ENCODE measurements at regions not wholly inside any gene's neighbourhood (a gene's known extent, or its start where the extent isn't known, plus 50 kb on each side); places are given as distances from the start of the nearest gene placed in this dataset.

DNA sequence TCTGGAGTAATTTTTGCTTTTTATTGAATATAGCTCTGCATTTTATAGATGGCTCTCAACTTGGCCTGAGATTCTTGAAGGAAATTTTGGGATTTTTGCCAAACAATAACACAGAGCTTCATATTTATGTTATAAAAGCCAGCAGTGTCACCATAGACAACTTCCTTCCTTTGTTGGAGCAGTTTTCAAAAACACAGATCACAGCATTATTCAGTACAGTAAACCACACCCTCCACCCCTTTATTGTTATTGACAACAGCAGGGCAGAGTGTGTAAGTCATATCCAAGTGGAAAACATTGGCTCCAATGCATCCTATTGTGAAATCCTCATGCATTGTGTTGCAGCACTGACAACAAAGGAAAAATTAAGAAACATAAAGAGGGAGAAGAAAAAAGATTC lies 62.6 kb upstream of the PRSS23 start:
- no peaks in the 10 kb centered on the region for H4K20me1 ChIP-seq (replicated peaks in 1 of 2; ENCODE audit: control insufficient read depth in 1 of 2, insufficient read depth in 2 of 2, low read length in 2 of 2)
- no peak overlapping the region for H3K56ac ChIP-seq (replicated peaks; ENCODE audit: insufficient read length, low read depth, low read length)
- H2AFZ ChIP-seq (ENCODE audit: low read length): no peak overlapping the region
- no peak overlapping the region for H3K4me2 ChIP-seq (ENCODE audit: insufficient read depth in 1 of 2, low read depth in 2 of 2, low read length in 2 of 2)
- H3K27me3 ChIP-seq (replicated peaks in 1 of 4; ENCODE audit: control insufficient read depth in 3 of 4, extremely low read depth in 1 of 4, insufficient read depth in 3 of 4, low read length in 3 of 4): no peaks in the 10 kb centered on the region
- H3K27ac ChIP-seq (ENCODE audit: low read depth, low read length): no peak overlapping the region
- H3K36me3 ChIP-seq (ENCODE audit: control insufficient read depth in 2 of 4, insufficient read depth in 4 of 4, low read length in 3 of 4): no peaks in the 10 kb centered on the region
- TF ChIP-seq SUZ12 (IDR thresholded peaks at IDR 0.05; ENCODE audit: low read length) (no peak), PHF8 (conservative IDR thresholded peaks at IDR 0.05; ENCODE audit: low read depth, low read length) (no peak), FOSL1 (IDR thresholded peaks at IDR 0.05; ENCODE audit: insufficient read depth, low read depth, low read length) (no peak), CBX8 (IDR thresholded peaks at IDR 0.05; ENCODE audit: borderline replicate concordance, low read depth, low read length) (no peak), EP300 (IDR thresholded peaks at IDR 0.05; ENCODE audit: borderline replicate concordance in 1 of 2, low read depth in 2 of 2, low read length in 2 of 2) (no peak), BCL11A (IDR thresholded peaks at IDR 0.05; ENCODE audit: low read depth in 2 of 2, low read length in 2 of 2) (no peak)
- TF ChIP-seq, protein P1, sequence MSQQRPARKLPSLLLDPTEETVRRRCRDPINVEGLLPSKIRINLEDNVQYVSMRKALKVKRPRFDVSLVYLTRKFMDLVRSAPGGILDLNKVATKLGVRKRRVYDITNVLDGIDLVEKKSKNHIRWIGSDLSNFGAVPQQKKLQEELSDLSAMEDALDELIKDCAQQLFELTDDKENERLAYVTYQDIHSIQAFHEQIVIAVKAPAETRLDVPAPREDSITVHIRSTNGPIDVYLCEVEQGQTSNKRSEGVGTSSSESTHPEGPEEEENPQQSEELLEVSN (IDR thresholded peaks at IDR 0.05): no peak
- TF ChIP-seq, protein P2, sequence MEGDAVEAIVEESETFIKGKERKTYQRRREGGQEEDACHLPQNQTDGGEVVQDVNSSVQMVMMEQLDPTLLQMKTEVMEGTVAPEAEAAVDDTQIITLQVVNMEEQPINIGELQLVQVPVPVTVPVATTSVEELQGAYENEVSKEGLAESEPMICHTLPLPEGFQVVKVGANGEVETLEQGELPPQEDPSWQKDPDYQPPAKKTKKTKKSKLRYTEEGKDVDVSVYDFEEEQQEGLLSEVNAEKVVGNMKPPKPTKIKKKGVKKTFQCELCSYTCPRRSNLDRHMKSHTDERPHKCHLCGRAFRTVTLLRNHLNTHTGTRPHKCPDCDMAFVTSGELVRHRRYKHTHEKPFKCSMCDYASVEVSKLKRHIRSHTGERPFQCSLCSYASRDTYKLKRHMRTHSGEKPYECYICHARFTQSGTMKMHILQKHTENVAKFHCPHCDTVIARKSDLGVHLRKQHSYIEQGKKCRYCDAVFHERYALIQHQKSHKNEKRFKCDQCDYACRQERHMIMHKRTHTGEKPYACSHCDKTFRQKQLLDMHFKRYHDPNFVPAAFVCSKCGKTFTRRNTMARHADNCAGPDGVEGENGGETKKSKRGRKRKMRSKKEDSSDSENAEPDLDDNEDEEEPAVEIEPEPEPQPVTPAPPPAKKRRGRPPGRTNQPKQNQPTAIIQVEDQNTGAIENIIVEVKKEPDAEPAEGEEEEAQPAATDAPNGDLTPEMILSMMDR (IDR thresholded peaks at IDR 0.05; ENCODE audit: control extremely low read depth in 1 of 3, insufficient read depth in 1 of 3, low read depth in 1 of 3, low read length in 3 of 3): no peak
- no peak overlapping the region for H4K5ac ChIP-seq (ENCODE audit: insufficient read length, low read depth, low read length)
- no peaks in the 10 kb centered on the region for H3K79me2 ChIP-seq (ENCODE audit: control insufficient read depth in 1 of 2, insufficient read depth in 2 of 2, low read length in 2 of 2)
- H2BK12ac ChIP-seq (ENCODE audit: low read depth, low read length): no peak overlapping the region
- ChIA-PET POLR2A (ENCODE audit: partially characterized antibody) (no interaction called here), CTCF (ENCODE audit: partially characterized antibody) (interaction anchor here (1.6 kb wide), 1 partner anchor 12 kb away, joined by 6 read pairs; no protein-coding TSS in a partner anchor)
- no peak overlapping the region for H2BK15ac ChIP-seq (ENCODE audit: low read length)
- H3K23me2 ChIP-seq (ENCODE audit: low read depth, low read length): no peaks in the 10 kb centered on the region
- H2AK5ac ChIP-seq (ENCODE audit: low read depth, low read length): no peak overlapping the region
- H3K4me3 ChIP-seq (ENCODE audit: extremely low read depth in 1 of 4, insufficient read depth in 2 of 4, low read depth in 3 of 4, low read length in 4 of 4): no peak overlapping the region
- no peak overlapping the region for H4K91ac ChIP-seq (replicated peaks; ENCODE audit: insufficient read length, low read length)
- no peak overlapping the region for H3K4ac ChIP-seq (replicated peaks; ENCODE audit: insufficient read length, low read depth, low read length)
- no peak overlapping the region for H3K18ac ChIP-seq (ENCODE audit: extremely low read depth, low read length)
- no peak overlapping the region for H3K9ac ChIP-seq (replicated peaks in 1 of 4; ENCODE audit: extremely low read depth in 1 of 4, low read depth in 3 of 4, low read length in 3 of 4)
- H4K8ac ChIP-seq (ENCODE audit: extremely low read depth, insufficient read depth, low read length): no peak overlapping the region
- H2BK20ac ChIP-seq (ENCODE audit: low read length): no peak overlapping the region
- no peaks in the 10 kb centered on the region for H3K79me1 ChIP-seq (ENCODE audit: low read depth, low read length)
- DNase-seq (ENCODE audit: low read depth in 1 of 2, low spot score in 2 of 2) (no peak), FAIRE-seq (no peak)
- no peak overlapping the region for H3K23ac ChIP-seq (ENCODE audit: insufficient read length)
- no peaks in the 10 kb centered on the region for H3K9me3 ChIP-seq (ENCODE audit: insufficient read depth in 2 of 2, low read depth in 1 of 2, low read length in 1 of 2)
- no peak overlapping the region for H3K14ac ChIP-seq (ENCODE audit: insufficient read length)
- no peak overlapping the region for H2BK120ac ChIP-seq (replicated peaks; ENCODE audit: low read depth, low read length)
- H3K4me1 ChIP-seq (replicated peaks in 1 of 4; ENCODE audit: control insufficient read depth in 3 of 4, insufficient read depth in 4 of 4, low read length in 3 of 4): peaks cover 0 to 14% (median 7%) of the 10 kb centered on the region in 4 experiments; a peak in 4 of 7 replicates
- no peak overlapping the region for H2BK5ac ChIP-seq (ENCODE audit: low read depth, low read length)
